ENCODE measurements at regions not wholly inside any gene's neighbourhood (a gene's known extent, or its start where the extent isn't known, plus 50 kb on each side); places are given as distances from the start of the nearest gene placed in this dataset.
"Not testable (repeated sequence)": the region's sequence is repeated elsewhere in the genome, so short reads cannot be mapped to it uniquely, and the experiment has no call there.

GRCh38 chr4:126771618-126772017 lies 861.1 kb upstream of the INTU start:
- H4K20me1 ChIP-seq (ENCODE audit: insufficient read depth, low read length); H3K4me3 ChIP-seq (replicated peaks in 1 of 3; ENCODE audit: insufficient read depth in 1 of 3, low read depth in 2 of 3, low read length in 3 of 3); BruUV-seq (replicated peaks); ATAC-seq; POLR2A ChIA-PET; H3K27ac ChIP-seq (ENCODE audit: extremely low read length, insufficient read depth, low read length); CTCF ChIA-PET (ENCODE audit: low intra/inter-chr PET ratio, low total read pairs); intact Hi-C loops (cut with micrococcal nuclease; ENCODE audit: unreplicated experiment); H3K27me3 ChIP-seq (ENCODE audit: control insufficient read depth in 1 of 2, insufficient read depth in 2 of 2, low read length in 2 of 2); H3K4me2 ChIP-seq (ENCODE audit: low read depth, low read length); H3K4me1 ChIP-seq (ENCODE audit: insufficient read depth, low read length); FAIRE-seq; in situ Hi-C loops (cut with HindIII; ENCODE audit: extremely low pct_ligation_motif_present, low pct_unique_long_range_greater_than_20kb); H3K9me3 ChIP-seq (ENCODE audit: low read length); DNase-seq (ENCODE audit: low spot score); H3K36me3 ChIP-seq (replicated peaks in 1 of 2; ENCODE audit: control insufficient read depth in 1 of 2, insufficient read depth in 2 of 2, low read length in 2 of 2); H3K9ac ChIP-seq (ENCODE audit: insufficient read depth, low read depth, low read length); H2AFZ ChIP-seq (ENCODE audit: low read length); H3K79me2 ChIP-seq (ENCODE audit: insufficient read depth, low read length): not testable (repeated sequence)
- 9% methylated on average over 5 of the region's 5 CpGs for WGBS (ENCODE audit: low lambda C conversion rate)

GRCh38 chr4:126772662-126773061 lies 860.1 kb upstream of the INTU start:
- no peak for DNase-seq (ENCODE audit: low spot score)
- intact Hi-C loops (cut with micrococcal nuclease; ENCODE audit: unreplicated experiment), result no loop called here
- Histone ChIP-seq H3K9ac (ENCODE audit: insufficient read depth, low read depth, low read length) (no peak overlapping the region), H2AFZ (ENCODE audit: low read length) (no peak overlapping the region), H3K27ac (ENCODE audit: extremely low read length, insufficient read depth, low read length) (no peak overlapping the region), H3K4me3 (replicated peaks in 1 of 3; ENCODE audit: insufficient read depth in 1 of 3, low read depth in 2 of 3, low read length in 3 of 3) (no peak overlapping the region), H3K4me1 (ENCODE audit: insufficient read depth, low read length) (no peaks in the 10 kb centered on the region), H3K4me2 (ENCODE audit: low read depth, low read length) (no peak overlapping the region), H4K20me1 (ENCODE audit: insufficient read depth, low read length) (no peaks in the 10 kb centered on the region), H3K9me3 (ENCODE audit: low read length) (no peaks in the 10 kb centered on the region), H3K79me2 (ENCODE audit: insufficient read depth, low read length) (no peaks in the 10 kb centered on the region), H3K36me3 (replicated peaks in 1 of 2; ENCODE audit: control insufficient read depth in 1 of 2, insufficient read depth in 2 of 2, low read length in 2 of 2) (no peaks in the 10 kb centered on the region), H3K27me3 (ENCODE audit: control insufficient read depth in 1 of 2, insufficient read depth in 2 of 2, low read length in 2 of 2) (no peaks in the 10 kb centered on the region)
- ChIA-PET POLR2A (no interaction called here), CTCF (ENCODE audit: low intra/inter-chr PET ratio, low total read pairs) (no interaction called here)
- WGBS (ENCODE audit: low lambda C conversion rate), result 1% methylated on average over 3 of the region's 3 CpGs
- in situ Hi-C loops (cut with HindIII; ENCODE audit: extremely low pct_ligation_motif_present, low pct_unique_long_range_greater_than_20kb), result no loop called here
- TF ChIP-seq ZNF503 (CRISPR knock-in tag; IDR thresholded peaks at IDR 0.05) (no peak), BCL3 (CRISPR knock-in tag; IDR thresholded peaks at IDR 0.05) (no peak), ZNF20 (CRISPR knock-in tag; IDR thresholded peaks at IDR 0.05) (no peak)
- FAIRE-seq, result no peak
- no TSS peak for BruUV-seq (replicated peaks)
- no peak for ATAC-seq
